Activated naive CD4-positive, alpha-beta T cell treated with anti-CD3 and anti-CD28 coated beads, Interleukin-2, amount 50 U/mL, for 24 hours (primary cell): ENCODE measurements at regions not wholly inside any gene's neighbourhood (a gene's known extent, or its start where the extent isn't known, plus 50 kb on each side); places are given as distances from the start of the nearest gene placed in this dataset.

Experiments used
- H3K27ac Mint-ChIP-seq: one replicate; pipeline ENCODE4 v1.8.0; 2021; ENCODE audit warnings: mild to moderate bottlenecking, mixed read lengths
- H3K27me3 Mint-ChIP-seq: one replicate; pipeline ENCODE4 v1.8.0; 2021; ENCODE audit warnings: mixed read lengths
- H3K36me3 Mint-ChIP-seq: one replicate; pipeline ENCODE4 v1.8.0; 2021; ENCODE audit warnings: mixed read lengths
- H3K4me1 Mint-ChIP-seq: one replicate; pipeline ENCODE4 v1.8.0; 2021; ENCODE audit warnings: mixed read lengths
- H3K4me3 Mint-ChIP-seq: one replicate; pipeline ENCODE4 v1.8.0; 2021; ENCODE audit warnings: mild to moderate bottlenecking, mixed read lengths
- H3K9me3 Mint-ChIP-seq: one replicate; pipeline ENCODE4 v1.8.0; 2021; ENCODE audit warnings: mixed read lengths

- Mint-ChIP-seq H3K36me3 (peaks cover 5% of the 10 kb centered on the region), H3K4me1 (no peaks in the 10 kb centered on the region), H3K27ac (no peak overlapping the region), H3K9me3 (peaks cover 5% of the 10 kb centered on the region), H3K27me3 (peaks cover 21% of the 10 kb centered on the region), H3K4me3 (no peak overlapping the region)
Observed at GRCh38 chr14:23694949-23695663, 58.9 kb downstream of the DHRS2 start.

GRCh38 chr14:23695664-23695999, 59.5 kb downstream of the DHRS2 start:
- peaks cover 25% of the 10 kb centered on the region for H3K27me3 Mint-ChIP-seq
- peaks cover 5% of the 10 kb centered on the region for H3K9me3 Mint-ChIP-seq
- peaks cover 5% of the 10 kb centered on the region for H3K36me3 Mint-ChIP-seq
- no peak overlapping the region for H3K4me3 Mint-ChIP-seq
- no peaks in the 10 kb centered on the region for H3K4me1 Mint-ChIP-seq
- no peak overlapping the region for H3K27ac Mint-ChIP-seq

- H3K27me3 Mint-ChIP-seq = peaks cover 24% of the 10 kb centered on the region
- H3K36me3 Mint-ChIP-seq = no peaks in the 10 kb centered on the region
- no peaks in the 10 kb centered on the region for H3K4me1 Mint-ChIP-seq
Observed at GRCh38 chr14:23696701-23697239, 60.6 kb downstream of the DHRS2 start.

GRCh38 chr14:23697680-23698079, 61.5 kb downstream of the DHRS2 start:
- no peaks in the 10 kb centered on the region for H3K36me3 Mint-ChIP-seq
- H3K4me3 Mint-ChIP-seq = no peak overlapping the region
- H3K27ac Mint-ChIP-seq = no peak overlapping the region
- H3K4me1 Mint-ChIP-seq = no peaks in the 10 kb centered on the region
- H3K9me3 Mint-ChIP-seq = no peaks in the 10 kb centered on the region
- H3K27me3 Mint-ChIP-seq = peaks cover 24% of the 10 kb centered on the region

More at GRCh38 chr14:23696701-23697239, 60.6 kb downstream of the DHRS2 start:
- no peak overlapping the region for H3K27ac Mint-ChIP-seq
- H3K9me3 Mint-ChIP-seq = no peaks in the 10 kb centered on the region
- no peak overlapping the region for H3K4me3 Mint-ChIP-seq

GRCh38 chr14:23702656-23703426, 66.7 kb downstream of the DHRS2 start:
- no peaks in the 10 kb centered on the region for H3K4me1 Mint-ChIP-seq

GRCh38 chr14:23704890-23705289, 68.7 kb downstream of the DHRS2 start:
- Mint-ChIP-seq H3K9me3 (no peaks in the 10 kb centered on the region), H3K27me3 (peaks cover 9% of the 10 kb centered on the region), H3K27ac (no peak overlapping the region), H3K36me3 (no peaks in the 10 kb centered on the region), H3K4me3 (no peak overlapping the region), H3K4me1 (no peaks in the 10 kb centered on the region)

More at GRCh38 chr14:23702656-23703426, 66.7 kb downstream of the DHRS2 start:
- H3K4me3 Mint-ChIP-seq = no peak overlapping the region
- peaks cover 18% of the 10 kb centered on the region for H3K27me3 Mint-ChIP-seq
- H3K36me3 Mint-ChIP-seq = no peaks in the 10 kb centered on the region
- H3K27ac Mint-ChIP-seq = no peak overlapping the region
- H3K9me3 Mint-ChIP-seq = no peaks in the 10 kb centered on the region

- Mint-ChIP-seq H3K9me3 (no peaks in the 10 kb centered on the region), H3K27me3 (peaks cover 8% of the 10 kb centered on the region), H3K4me3 (no peak overlapping the region), H3K4me1 (no peaks in the 10 kb centered on the region), H3K27ac (peak overlapping the region; percentile 69), H3K36me3 (no peaks in the 10 kb centered on the region)
Observed at GRCh38 chr14:23707415-23707814, 71.3 kb downstream of the DHRS2 start.

GRCh38 chr14:23708343-23708742, 72.2 kb downstream of the DHRS2 start:
- Mint-ChIP-seq H3K36me3 (no peaks in the 10 kb centered on the region), H3K27ac (no peak overlapping the region), H3K4me3 (no peak overlapping the region)

GRCh38 chr14:23709923-23710322, 73.8 kb downstream of the DHRS2 start:
- Mint-ChIP-seq H3K27me3 (peaks cover 13% of the 10 kb centered on the region), H3K4me1 (no peaks in the 10 kb centered on the region), H3K4me3 (no peak overlapping the region), H3K9me3 (no peaks in the 10 kb centered on the region), H3K27ac (no peak overlapping the region), H3K36me3 (no peaks in the 10 kb centered on the region)

More at GRCh38 chr14:23708343-23708742, 72.2 kb downstream of the DHRS2 start:
- H3K27me3 Mint-ChIP-seq = peaks cover 13% of the 10 kb centered on the region
- H3K4me1 Mint-ChIP-seq = no peaks in the 10 kb centered on the region
- no peaks in the 10 kb centered on the region for H3K9me3 Mint-ChIP-seq

- Mint-ChIP-seq H3K4me3 (no peak overlapping the region), H3K9me3 (no peaks in the 10 kb centered on the region), H3K4me1 (no peaks in the 10 kb centered on the region), H3K27ac (no peak overlapping the region), H3K27me3 (peaks cover 14% of the 10 kb centered on the region), H3K36me3 (no peaks in the 10 kb centered on the region)
Observed at GRCh38 chr14:23712287-23712686, 76.1 kb downstream of the DHRS2 start.

GRCh38 chr14:23719225-23719985, 83.2 kb downstream of the DHRS2 start:
- Mint-ChIP-seq H3K27ac (no peak overlapping the region), H3K27me3 (peaks cover 3% of the 10 kb centered on the region), H3K4me1 (no peaks in the 10 kb centered on the region), H3K36me3 (no peaks in the 10 kb centered on the region), H3K9me3 (no peaks in the 10 kb centered on the region), H3K4me3 (no peak overlapping the region)

- no peaks in the 10 kb centered on the region for H3K9me3 Mint-ChIP-seq
- H3K27me3 Mint-ChIP-seq = no peaks in the 10 kb centered on the region
- no peaks in the 10 kb centered on the region for H3K4me1 Mint-ChIP-seq
- H3K36me3 Mint-ChIP-seq = no peaks in the 10 kb centered on the region
- H3K4me3 Mint-ChIP-seq = no peak overlapping the region
- no peak overlapping the region for H3K27ac Mint-ChIP-seq
Observed at GRCh38 chr14:23722675-23723074, 86.5 kb downstream of the DHRS2 start.

GRCh38 chr14:23723911-23724310, 87.7 kb downstream of the DHRS2 start:
- Mint-ChIP-seq H3K27me3 (no peaks in the 10 kb centered on the region), H3K9me3 (no peaks in the 10 kb centered on the region), H3K36me3 (no peaks in the 10 kb centered on the region), H3K4me3 (no peak overlapping the region), H3K4me1 (no peaks in the 10 kb centered on the region), H3K27ac (no peak overlapping the region)

GRCh38 chr14:23725528-23725927, 89.4 kb downstream of the DHRS2 start:
- Mint-ChIP-seq H3K4me1 (no peaks in the 10 kb centered on the region), H3K36me3 (no peaks in the 10 kb centered on the region)

GRCh38 chr14:23725980-23726710, 90.0 kb downstream of the DHRS2 start:
- H3K36me3 Mint-ChIP-seq = no peaks in the 10 kb centered on the region
- H3K4me3 Mint-ChIP-seq = no peak overlapping the region

More at GRCh38 chr14:23725528-23725927, 89.4 kb downstream of the DHRS2 start:
- H3K4me3 Mint-ChIP-seq = no peak overlapping the region
- H3K9me3 Mint-ChIP-seq = no peaks in the 10 kb centered on the region
- H3K27me3 Mint-ChIP-seq = peaks cover 3% of the 10 kb centered on the region
- no peak overlapping the region for H3K27ac Mint-ChIP-seq

More at GRCh38 chr14:23725980-23726710, 90.0 kb downstream of the DHRS2 start:
- no peaks in the 10 kb centered on the region for H3K4me1 Mint-ChIP-seq
- H3K27ac Mint-ChIP-seq = no peak overlapping the region
- no peaks in the 10 kb centered on the region for H3K9me3 Mint-ChIP-seq
- peaks cover 3% of the 10 kb centered on the region for H3K27me3 Mint-ChIP-seq
